ENCODE measurements at regions not wholly inside any gene's neighbourhood (a gene's known extent, or its start where the extent isn't known, plus 50 kb on each side); places are given as distances from the start of the nearest gene placed in this dataset.
"Not testable (repeated sequence)": the region's sequence is repeated elsewhere in the genome, so short reads cannot be mapped to it uniquely, and the experiment has no call there.

- no peak for DNase-seq
Observed at GRCh38 chr5:109574985-109575384, 114.7 kb upstream of the MAN2A1 start.

GRCh38 chr5:109573766-109574165 lies 116.0 kb upstream of the MAN2A1 start:
- no peak for DNase-seq

GRCh38 chr5:109573256-109573655 lies 116.5 kb upstream of the MAN2A1 start:
- no peak for DNase-seq

- DNase-seq = no peak
Observed at GRCh38 chr5:109571785-109572184, 117.9 kb upstream of the MAN2A1 start.

GRCh38 chr5:109570362-109570874 lies 119.3 kb upstream of the MAN2A1 start:
- no peak for DNase-seq

GRCh38 chr5:109567374-109568044 lies 122.2 kb upstream of the MAN2A1 start:
- no peak for DNase-seq

- DNase-seq = no peak
Observed at GRCh38 chr5:109566361-109566760, 123.4 kb upstream of the MAN2A1 start.

- DNase-seq = no peak
Observed at GRCh38 chr5:109563739-109564138, 126.0 kb upstream of the MAN2A1 start.

GRCh38 chr5:109563189-109563588 lies 126.5 kb upstream of the MAN2A1 start:
- no peak for DNase-seq

GRCh38 chr5:109562441-109562840 lies 127.3 kb upstream of the MAN2A1 start:
- DNase-seq = no peak

- no peak for DNase-seq
Observed at GRCh38 chr5:109561447-109561846, 128.3 kb upstream of the MAN2A1 start.

- no peak for DNase-seq
Observed at GRCh38 chr5:109560554-109560953, 129.2 kb upstream of the MAN2A1 start.

- DNase-seq = no peak
Observed at GRCh38 chr5:109558952-109559351, 130.8 kb upstream of the MAN2A1 start.

GRCh38 chr5:109558364-109558763 lies 131.4 kb upstream of the MAN2A1 start:
- DNase-seq = no peak

- DNase-seq = no peak
Observed at GRCh38 chr5:109553846-109554245, 135.9 kb upstream of the MAN2A1 start.

- not testable (repeated sequence) for DNase-seq
Observed at GRCh38 chr5:109551234-109551633, 138.5 kb upstream of the MAN2A1 start.

GRCh38 chr5:109550077-109550476 lies 139.7 kb upstream of the MAN2A1 start:
- no peak for DNase-seq

GRCh38 chr5:109546461-109546860 lies 136.7 kb upstream of the PJA2 start:
- DNase-seq = no peak

- DNase-seq = not testable (repeated sequence)
Observed at GRCh38 chr5:109544873-109545272, 135.1 kb upstream of the PJA2 start.

GRCh38 chr5:109538692-109539091 lies 128.9 kb upstream of the PJA2 start:
- DNase-seq = not testable (repeated sequence)

- DNase-seq = not testable (repeated sequence)
Observed at GRCh38 chr5:109535090-109535489, 125.3 kb upstream of the PJA2 start.

GRCh38 chr5:109533751-109534272 lies 124.0 kb upstream of the PJA2 start:
- DNase-seq = no peak

GRCh38 chr5:109532773-109533364 lies 123.1 kb upstream of the PJA2 start:
- DNase-seq = no peak

GRCh38 chr5:109531262-109531661 lies 121.5 kb upstream of the PJA2 start:
- DNase-seq = no peak
